SK-N-SH (cell line): ENCODE measurements at regions not wholly inside any gene's neighbourhood (a gene's known extent, or its start where the extent isn't known, plus 50 kb on each side); places are given as distances from the start of the nearest gene placed in this dataset.
A peak's percentile ranks its signal among the peaks of the same experiment; 100 is the strongest.

Experiments used
- CTCF ChIA-PET: fragments of 300-600, 350-600 bp; formaldehyde crosslinking; extraction: SDS; loops from one replicate; lab custom pipeline; 2021; lab: Yijun Ruan, JAX
- POLR2A ChIA-PET: fragments of 350-600 bp; sonication (Branson Sonifier 250); formaldehyde crosslinking; extraction: SDS; loops from one replicate; lab custom pipeline; 2020; ENCODE audit warnings: antibody characterized with exemption, inconsistent platforms; lab: Yijun Ruan, JAX
- DNase-seq: peaks from one replicate; pipeline ENCODE4 v3.0.0; 2012
- H2AFZ ChIP-seq: fragments of 200-600 bp; sonication (generic); 2 replicates; pipeline ENCODE4 v1.8.1; 2016; ENCODE audit warnings: antibody characterized with exemption, mild to moderate bottlenecking, low read depth
- H3F3A ChIP-seq: fragments of 200-600 bp; sonication (generic); replicated peaks from 2 replicates; pipeline ENCODE3; 2016; ENCODE audit warnings: antibody characterized with exemption, mild to moderate bottlenecking; ENCODE audit not compliant: insufficient read depth
- H3K27ac ChIP-seq, 2 experiments: fragments of 200-500 bp in 1 of 2; fragments of 200-600 bp in 1 of 2; sonication (Bioruptor generic) in 1 of 2; sonication (generic), shearing (Covaris generic) in 1 of 2; 2 replicates each; pipeline versions ENCODE4 v1.5.1 to v1.6.1; 2014 to 2016; ENCODE audit warnings: low read depth in 2 of 2, inconsistent platforms in 1 of 2, low read length in 1 of 2, mild to moderate bottlenecking in 1 of 2, mixed read lengths in 1 of 2
- H3K27me3 ChIP-seq: fragments of 200-600 bp; sonication (generic), shearing (Covaris generic); 2 replicates; pipeline ENCODE4 v1.6.1; 2016; ENCODE audit warnings: mixed run types; ENCODE audit not compliant: insufficient read depth
- H3K36me3 ChIP-seq, 2 experiments: fragments of 200-500 bp in 1 of 2; fragments of 200-600 bp in 1 of 2; sonication (Bioruptor generic) in 1 of 2; sonication (generic) in 1 of 2; replicated peaks in 1 of 2; 2 replicates each; pipeline versions ENCODE3 to v1.5.1; 2014 to 2016; ENCODE audit warnings: low read length in 1 of 2, mild to moderate bottlenecking in 1 of 2; ENCODE audit not compliant: insufficient read depth in 2 of 2, control insufficient read depth in 1 of 2
- H3K4me1 ChIP-seq, 2 experiments: fragments of 200-500 bp in 1 of 2; fragments of 200-600 bp in 1 of 2; sonication (Bioruptor generic) in 1 of 2; sonication (generic), shearing (Covaris generic) in 1 of 2; 2 replicates each; pipeline versions ENCODE4 v1.5.1 to v1.6.1; 2014 to 2016; ENCODE audit warnings: low read depth in 1 of 2, low read length in 1 of 2, mixed run types in 1 of 2; ENCODE audit not compliant: insufficient read depth in 2 of 2, control insufficient read depth in 1 of 2
- H3K4me2 ChIP-seq: fragments of 200-600 bp; sonication (generic), shearing (Covaris generic); 2 replicates; pipeline ENCODE4 v1.6.1; 2017; ENCODE audit warnings: mixed run types
- H3K4me3 ChIP-seq, 2 experiments: fragments of 200-500 bp in 1 of 2; fragments of 200-600 bp in 1 of 2; sonication (Bioruptor generic) in 1 of 2; sonication (generic), shearing (Covaris generic) in 1 of 2; 2 replicates each; pipeline versions ENCODE4 v1.5.1 to v1.8.1; 2014 to 2016; ENCODE audit warnings: low read depth in 2 of 2, inconsistent platforms in 1 of 2, low read length in 1 of 2, mild to moderate bottlenecking in 1 of 2, mixed read lengths in 1 of 2, moderate library complexity in 1 of 2
- H3K79me2 ChIP-seq: fragments of 200-600 bp; sonication (generic); 2 replicates; pipeline ENCODE4 v1.8.1; 2017; ENCODE audit warnings: mild to moderate bottlenecking; ENCODE audit not compliant: insufficient read depth
- H3K9ac ChIP-seq: fragments of 200-600 bp; sonication (generic); 2 replicates; pipeline ENCODE4 v1.6.1; 2017; ENCODE audit warnings: mixed run types
- H3K9me2 ChIP-seq: fragments of 200-600 bp; sonication (generic); 2 replicates; pipeline ENCODE4 v1.6.1; 2017; ENCODE audit warnings: mixed run types
- H3K9me3 ChIP-seq: fragments of 200-600 bp; sonication (generic); 2 replicates; pipeline ENCODE4 v1.6.1; 2017; ENCODE audit warnings: mixed run types, mild to moderate bottlenecking, moderate library complexity
- H4K20me1 ChIP-seq: fragments of 200-600 bp; sonication (generic); 2 replicates; pipeline ENCODE4 v1.6.1; 2017; ENCODE audit warnings: mild to moderate bottlenecking, mixed run types; ENCODE audit not compliant: insufficient read depth
- ELF1 ChIP-seq: IDR thresholded peaks from 2 replicates; pipeline ENCODE4 v1.4.0; 2012
- FOSL2 ChIP-seq: IDR thresholded peaks from 2 replicates; pipeline ENCODE4 v1.4.0; 2012; ENCODE audit warnings: low read depth, mild to moderate bottlenecking, moderate library complexity, borderline replicate concordance
- FOXJ3 ChIP-seq: sonication (generic); formaldehyde crosslinking; IDR thresholded peaks from 2 replicates; pipeline ENCODE4 v1.5.1; 2020; ENCODE audit warnings: mild to moderate bottlenecking, missing genetic modification reagents
- FOXM1 ChIP-seq: IDR thresholded peaks from 2 replicates; pipeline ENCODE4 v1.4.0; 2012; ENCODE audit warnings: low read depth, mild to moderate bottlenecking
- GATA2 ChIP-seq: sonication (generic); formaldehyde crosslinking; IDR thresholded peaks from 2 replicates; pipeline ENCODE4 v1.5.0; 2020; ENCODE audit warnings: mild to moderate bottlenecking, missing genetic modification reagents
- IRF3 ChIP-seq: fragments of 150-350 bp; IDR thresholded peaks from 2 replicates; pipeline ENCODE4 v1.6.1; 2016; ENCODE audit warnings: mild to moderate bottlenecking, low read depth, low read length
- JUND ChIP-seq: IDR thresholded peaks from 2 replicates; pipeline ENCODE4 v1.4.0; 2012
- MAX ChIP-seq: IDR thresholded peaks from 2 replicates; pipeline ENCODE4 v1.4.0; 2012; ENCODE audit warnings: low read depth
- MEF2A ChIP-seq: IDR thresholded peaks from 2 replicates; pipeline ENCODE4 v1.4.0; 2012; ENCODE audit warnings: low read depth, borderline replicate concordance
- MXI1 ChIP-seq: IDR thresholded peaks from 2 replicates; pipeline ENCODE4 v1.6.1; 2012; ENCODE audit warnings: mild to moderate bottlenecking, low read depth, low read length, improper control_type of control experiment
- NRF1 ChIP-seq: IDR thresholded peaks from 2 replicates; pipeline ENCODE4 v1.6.1; 2012; ENCODE audit warnings: low read depth, mild to moderate bottlenecking, low read length
- RCOR1 ChIP-seq: fragments of 150-350 bp; IDR thresholded peaks from 2 replicates; pipeline ENCODE4 v1.6.1; 2017; ENCODE audit warnings: antibody characterized with exemption, low read length
- REST ChIP-seq: IDR thresholded peaks from 2 replicates; pipeline ENCODE4 v1.6.1; 2012; ENCODE audit warnings: mild to moderate bottlenecking, low read depth, low read length, moderate library complexity
- RFX5 ChIP-seq: IDR thresholded peaks from 2 replicates; pipeline ENCODE4 v1.6.1; 2012; ENCODE audit warnings: mild to moderate bottlenecking, improper control_type of control experiment, low read length
- RXRA ChIP-seq: IDR thresholded peaks from 2 replicates; pipeline ENCODE4 v1.4.0; 2012; ENCODE audit warnings: low read depth, mild to moderate bottlenecking, borderline replicate concordance
- SIN3A ChIP-seq: IDR thresholded peaks from 2 replicates; pipeline ENCODE4 v1.6.1; 2012; ENCODE audit warnings: low read depth, mild to moderate bottlenecking, low read length, moderate library complexity, borderline replicate concordance
- SMC3 ChIP-seq: IDR thresholded peaks from 2 replicates; pipeline ENCODE4 v1.6.1; 2012; ENCODE audit warnings: low read depth, low read length, improper control_type of control experiment
- TAF1 ChIP-seq: IDR thresholded peaks from 2 replicates; pipeline ENCODE4 v1.6.1; 2012; ENCODE audit warnings: low read depth, mild to moderate bottlenecking, low read length, moderate library complexity, borderline replicate concordance
- TEAD4 ChIP-seq: IDR thresholded peaks from 2 replicates; pipeline ENCODE4 v1.4.0; 2012; ENCODE audit warnings: mild to moderate bottlenecking, borderline replicate concordance; ENCODE audit not compliant: insufficient read depth
- USF2 ChIP-seq: fragments of 150-350 bp; IDR thresholded peaks from 2 replicates; pipeline ENCODE4 v1.6.1; 2017; ENCODE audit warnings: antibody characterized with exemption, low read length, low read depth, borderline replicate concordance
- YY1 ChIP-seq: IDR thresholded peaks from 2 replicates; pipeline ENCODE4 v1.4.0; 2012; ENCODE audit warnings: low read depth, mild to moderate bottlenecking
- WGBS: methylation state at CpG from one replicate; pipeline ENCODE4 v1.1.6; 2017; ENCODE audit warnings: low lambda C conversion rate; 5-methylcytosine and 5-hydroxymethylcytosine counted together
- TF ChIP-seq, protein P1 (sequence below): IDR thresholded peaks from 2 replicates; pipeline ENCODE4; 2012

DNA sequence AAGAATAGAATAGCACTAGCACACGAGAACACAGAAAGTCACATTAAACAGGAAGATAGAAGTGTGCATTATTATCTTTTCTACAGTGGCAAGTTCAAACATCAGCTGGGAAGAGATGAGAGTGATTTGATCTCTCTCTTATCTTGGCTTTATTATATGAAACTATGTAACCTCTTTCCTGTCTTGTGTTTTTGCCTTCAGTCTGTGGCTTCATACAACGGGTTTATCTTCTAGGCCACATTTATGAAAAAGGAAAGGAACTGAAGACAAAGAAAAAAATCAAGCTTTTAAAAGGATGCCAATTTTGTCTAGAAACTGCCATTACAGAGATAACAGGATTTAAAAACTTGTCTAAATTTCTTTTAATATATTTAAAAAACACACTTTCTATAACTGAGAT is 983.6 kb downstream of the RPA4 start:
- H4K20me1 ChIP-seq: no peaks in the 10 kb centered on the region
- H3F3A ChIP-seq: no peaks in the 10 kb centered on the region
- H3K4me2 ChIP-seq: no peak overlapping the region
- H3K4me3 ChIP-seq: no peak overlapping the region
- H2AFZ ChIP-seq: no peak overlapping the region
- DNase-seq: no peak
- ChIA-PET POLR2A (no interaction called here), CTCF (no interaction called here)
- no peaks in the 10 kb centered on the region for H3K79me2 ChIP-seq
- H3K36me3 ChIP-seq: no peaks in the 10 kb centered on the region
- H3K9me2 ChIP-seq: no peaks in the 10 kb centered on the region
- H3K9ac ChIP-seq: no peak overlapping the region
- H3K9me3 ChIP-seq: no peaks in the 10 kb centered on the region
- H3K27me3 ChIP-seq: no peaks in the 10 kb centered on the region
- 41% methylated on average over 2 of the region's 2 CpGs for WGBS
- no peaks in the 10 kb centered on the region for H3K4me1 ChIP-seq
- TF ChIP-seq ELF1: no peak
- no peak for TF ChIP-seq REST
- no peak for TF ChIP-seq RFX5
- no peak for TF ChIP-seq IRF3
- no peak for TF ChIP-seq SMC3
- TF ChIP-seq TAF1: no peak
- TF ChIP-seq, protein P1, sequence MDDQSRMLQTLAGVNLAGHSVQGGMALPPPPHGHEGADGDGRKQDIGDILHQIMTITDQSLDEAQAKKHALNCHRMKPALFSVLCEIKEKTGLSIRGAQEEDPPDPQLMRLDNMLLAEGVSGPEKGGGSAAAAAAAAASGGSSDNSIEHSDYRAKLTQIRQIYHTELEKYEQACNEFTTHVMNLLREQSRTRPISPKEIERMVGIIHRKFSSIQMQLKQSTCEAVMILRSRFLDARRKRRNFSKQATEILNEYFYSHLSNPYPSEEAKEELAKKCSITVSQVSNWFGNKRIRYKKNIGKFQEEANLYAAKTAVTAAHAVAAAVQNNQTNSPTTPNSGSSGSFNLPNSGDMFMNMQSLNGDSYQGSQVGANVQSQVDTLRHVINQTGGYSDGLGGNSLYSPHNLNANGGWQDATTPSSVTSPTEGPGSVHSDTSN: no peak
- TF ChIP-seq RCOR1: no peak
- TF ChIP-seq MAX: no peak
- no peak for TF ChIP-seq FOXJ3
- TF ChIP-seq, all 33 proteins: peak for 0
- H3K27ac ChIP-seq: no peak overlapping the region

DNA sequence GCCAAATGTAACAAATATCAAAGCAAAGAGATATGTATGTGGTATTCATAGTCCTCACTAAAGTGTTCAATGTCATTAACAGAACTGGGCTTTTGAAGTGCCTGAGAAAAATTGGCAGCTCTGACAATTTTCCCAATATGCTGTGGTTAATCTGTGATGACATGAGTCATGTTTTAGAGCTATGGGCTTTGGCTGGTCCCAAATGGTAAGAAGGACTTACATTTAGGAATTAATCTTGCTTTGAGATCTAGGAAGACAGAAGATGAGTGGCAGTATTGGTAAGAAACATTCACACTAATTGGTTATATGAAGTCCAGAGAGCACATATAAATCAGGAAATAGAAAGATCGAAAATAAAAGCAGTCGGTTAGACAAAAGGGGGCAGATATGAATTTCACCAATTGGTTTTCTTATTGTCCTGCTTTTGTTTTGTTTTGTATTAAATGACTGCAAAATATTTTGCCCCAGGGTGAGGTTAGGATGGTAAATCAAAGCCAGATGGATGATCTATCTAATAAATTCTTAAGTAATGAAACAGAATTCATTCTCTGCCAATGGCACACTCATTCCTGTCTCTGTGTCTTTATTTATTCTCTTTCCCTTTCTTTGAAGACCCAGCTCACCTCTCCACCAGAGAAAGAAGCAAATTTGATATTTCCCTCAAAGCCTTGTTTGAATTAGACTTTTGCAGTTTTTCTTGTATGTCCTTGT is 993.1 kb downstream of the RPA4 start:
- H3F3A ChIP-seq: no peaks in the 10 kb centered on the region
- ChIA-PET CTCF (no interaction called here), POLR2A (no interaction called here)
- H3K27me3 ChIP-seq: no peaks in the 10 kb centered on the region
- no peak overlapping the region for H3K4me3 ChIP-seq
- H3K4me2 ChIP-seq: no peak overlapping the region
- WGBS: 5% methylated on average over 2 of the region's 2 CpGs
- no peak for DNase-seq
- H3K9me3 ChIP-seq: no peaks in the 10 kb centered on the region
- no peak overlapping the region for H2AFZ ChIP-seq
- H3K9me2 ChIP-seq: no peaks in the 10 kb centered on the region
- no peaks in the 10 kb centered on the region for H3K4me1 ChIP-seq
- H4K20me1 ChIP-seq: no peaks in the 10 kb centered on the region
- H3K36me3 ChIP-seq: no peaks in the 10 kb centered on the region
- H3K27ac ChIP-seq: peak overlapping the region in 1 of 2 experiments; percentile 52; a peak in 2 of 4 replicates
- no peaks in the 10 kb centered on the region for H3K79me2 ChIP-seq
- no peak overlapping the region for H3K9ac ChIP-seq
- TF ChIP-seq JUND (peak; percentile 31), TEAD4 (peak; percentile 27; the same call in 1 of the 2 replicates), RFX5 (no peak), SIN3A (no peak), GATA2 (CRISPR knock-in tag) (no peak), USF2 (no peak), TAF1 (no peak), RXRA (no peak), FOXM1 (no peak), MXI1 (no peak), FOSL2 (peak; percentile 28; the same call in 1 of the 2 replicates), MEF2A (no peak), NRF1 (no peak), YY1 (no peak)
